Right cardiac atrium (tissue), 5 donors: ENCODE measurements at regions not wholly inside any gene's neighbourhood (a gene's known extent, or its start where the extent isn't known, plus 50 kb on each side); places are given as distances from the start of the nearest gene placed in this dataset.

Experiments used
- ATAC-seq, 2 donors: fragments of 200-7000 bp; cut with Tn5 transposase; one replicate each; pipeline versions ENCODE4 v1.8.0 to v1.9.1; 2020; ENCODE audit warnings: moderate library complexity in 2 of 2, mild to moderate bottlenecking in 1 of 2
- DNase-seq, 3 donors: peaks; one replicate each; pipeline ENCODE4 v3.0.0-alpha.2; 2020
- H3K27ac ChIP-seq: one replicate; pipeline ENCODE4 v1.5.1; 2013; ENCODE audit warnings: mild to moderate bottlenecking, low read length, control low read depth, moderate library complexity
- H3K27me3 ChIP-seq: one replicate; pipeline ENCODE4 v1.6.1; 2013; ENCODE audit not compliant: control insufficient read depth, insufficient read depth
- H3K4me1 ChIP-seq: one replicate; pipeline ENCODE4 v1.6.1; 2013; ENCODE audit warnings: low read length; ENCODE audit not compliant: control insufficient read depth, insufficient read depth
- H3K4me3 ChIP-seq: one replicate; pipeline ENCODE4 v1.5.1; 2013; ENCODE audit warnings: low read length, control low read depth
- H3K9me3 ChIP-seq: one replicate; pipeline ENCODE4 v1.6.1; 2013; ENCODE audit warnings: low read length; ENCODE audit not compliant: control insufficient read depth
- WGBS: extraction: QIAGEN DNeasy Blood & Tissue Kit; methylation state at CpG from one replicate; pipeline ENCODE4 v1.1.7; 2013; 5-methylcytosine and 5-hydroxymethylcytosine counted together
- intact Hi-C, 4 donors: fragments of 100-400 bp; cut with DNase I; formaldehyde crosslinking; loops; one replicate each; pipeline versions ENCODE4 v1.11.0 to v1.14.0; 2022 to 2023
- donor health status: healthy with polysubstance abuse.
- donor health status: DM: no; HTN: yes; CAD: no.
- donor health status: DM: no; HTN: no; CAD: no.
- donor health status: DM: no; HTN: yes; CAD: no; lungs with severe emphysema.
- donor health status: DM: yes; HTN: yes; CAD: no.

- WGBS, result 86% methylated on average over 7 of the region's 7 CpGs
- no peaks in the 10 kb centered on the region for H3K4me1 ChIP-seq
- no peak overlapping the region for H3K27ac ChIP-seq
- intact Hi-C loops, result no loop called here
- DNase-seq, result no peak
- no peaks in the 10 kb centered on the region for H3K9me3 ChIP-seq
- no peak overlapping the region for H3K4me3 ChIP-seq
- no peak for ATAC-seq
- no peaks in the 10 kb centered on the region for H3K27me3 ChIP-seq
These were observed 253.7 kb upstream of the PFKP start for GRCh38 chr10:2813693-2814092.

- no peaks in the 10 kb centered on the region for H3K4me1 ChIP-seq
- no peak overlapping the region for H3K27ac ChIP-seq
- H3K27me3 ChIP-seq, result no peaks in the 10 kb centered on the region
- H3K4me3 ChIP-seq, result no peak overlapping the region
- DNase-seq, result no peak
- WGBS, result 85% methylated on average over 8 of the region's 8 CpGs
- H3K9me3 ChIP-seq, result no peaks in the 10 kb centered on the region
- ATAC-seq, result no peak
- intact Hi-C loops, result no loop called here
These were observed 254.1 kb upstream of the PFKP start for GRCh38 chr10:2813286-2813685.

GRCh38 chr10:2812631-2813030 lies 254.7 kb upstream of the PFKP start:
- intact Hi-C loops, result no loop called here
- no peak for DNase-seq

GRCh38 chr10:2800178-2800577 lies 267.2 kb upstream of the PFKP start:
- Histone ChIP-seq H3K27ac (no peak overlapping the region), H3K27me3 (no peaks in the 10 kb centered on the region), H3K9me3 (no peaks in the 10 kb centered on the region), H3K4me3 (no peak overlapping the region), H3K4me1 (no peaks in the 10 kb centered on the region)
- no peak for DNase-seq
- ATAC-seq, result no peak
- intact Hi-C loops, result no loop called here
- WGBS, result 82% methylated on average over 5 of the region's 5 CpGs

More at GRCh38 chr10:2812631-2813030, 254.7 kb upstream of the PFKP start:
- no peaks in the 10 kb centered on the region for H3K27me3 ChIP-seq
- H3K4me3 ChIP-seq, result no peak overlapping the region
- H3K4me1 ChIP-seq, result no peaks in the 10 kb centered on the region
- no peak for ATAC-seq
- no peaks in the 10 kb centered on the region for H3K9me3 ChIP-seq
- 88% methylated on average over 3 of the region's 3 CpGs for WGBS
- no peak overlapping the region for H3K27ac ChIP-seq

- intact Hi-C loops, result no loop called here
- WGBS, result 45% methylated on average over 4 of the region's 4 CpGs
- no peak overlapping the region for H3K27ac ChIP-seq
- no peaks in the 10 kb centered on the region for H3K4me1 ChIP-seq
- ATAC-seq (no peak), DNase-seq (no peak)
- H3K9me3 ChIP-seq, result no peaks in the 10 kb centered on the region
- H3K4me3 ChIP-seq, result no peak overlapping the region
- H3K27me3 ChIP-seq, result no peaks in the 10 kb centered on the region
These were observed 268.9 kb upstream of the PFKP start for GRCh38 chr10:2798336-2799022.

GRCh38 chr10:2791774-2792443 lies 275.4 kb upstream of the PFKP start:
- intact Hi-C loops, result no loop called here
- 77% methylated on average over 3 of the region's 3 CpGs for WGBS
- no peak for ATAC-seq
- DNase-seq, result no peak
- H3K9me3 ChIP-seq, result no peaks in the 10 kb centered on the region
- H3K27ac ChIP-seq, result no peak overlapping the region
- no peaks in the 10 kb centered on the region for H3K4me1 ChIP-seq
- no peak overlapping the region for H3K4me3 ChIP-seq
- H3K27me3 ChIP-seq, result no peaks in the 10 kb centered on the region

- DNase-seq (no peak), ATAC-seq (no peak)
- WGBS, result 85% methylated on average over 15 of the region's 15 CpGs
- Histone ChIP-seq H3K27me3 (no peaks in the 10 kb centered on the region), H3K27ac (no peak overlapping the region), H3K4me3 (no peak overlapping the region), H3K4me1 (no peaks in the 10 kb centered on the region), H3K9me3 (no peaks in the 10 kb centered on the region)
- intact Hi-C loops, result no loop called here
These were observed 276.8 kb upstream of the PFKP start for GRCh38 chr10:2790396-2791188.

GRCh38 chr10:2786251-2786650 lies 281.1 kb upstream of the PFKP start:
- no peak for DNase-seq
- intact Hi-C loops, result no loop called here
- Histone ChIP-seq H3K9me3 (no peaks in the 10 kb centered on the region), H3K27me3 (no peaks in the 10 kb centered on the region), H3K27ac (no peak overlapping the region), H3K4me1 (no peaks in the 10 kb centered on the region), H3K4me3 (no peak overlapping the region)
- no peak for ATAC-seq
- 75% methylated on average over 5 of the region's 5 CpGs for WGBS

- no peak for DNase-seq
- Histone ChIP-seq H3K27ac (no peak overlapping the region), H3K4me3 (no peak overlapping the region), H3K27me3 (no peaks in the 10 kb centered on the region), H3K4me1 (no peaks in the 10 kb centered on the region), H3K9me3 (no peaks in the 10 kb centered on the region)
- intact Hi-C loops, result no loop called here
- 90% methylated on average over 7 of the region's 7 CpGs for WGBS
- no peak for ATAC-seq
These were observed 282.6 kb upstream of the PFKP start for GRCh38 chr10:2784766-2785165.

- DNase-seq (no peak), ATAC-seq (no peak)
- 68% methylated on average over 9 of the region's 9 CpGs for WGBS
- no peaks in the 10 kb centered on the region for H3K4me1 ChIP-seq
- H3K27ac ChIP-seq, result no peak overlapping the region
- no peaks in the 10 kb centered on the region for H3K9me3 ChIP-seq
- H3K27me3 ChIP-seq, result no peaks in the 10 kb centered on the region
- no peak overlapping the region for H3K4me3 ChIP-seq
- intact Hi-C loops, result no loop called here
These were observed 284.4 kb upstream of the PFKP start for GRCh38 chr10:2782950-2783349.

- no peak for ATAC-seq
- no peaks in the 10 kb centered on the region for H3K9me3 ChIP-seq
- intact Hi-C loops, result no loop called here
- H3K27me3 ChIP-seq, result no peaks in the 10 kb centered on the region
- H3K27ac ChIP-seq, result no peak overlapping the region
- no peak overlapping the region for H3K4me3 ChIP-seq
- 65% methylated on average over 3 of the region's 3 CpGs for WGBS
- no peaks in the 10 kb centered on the region for H3K4me1 ChIP-seq
- no peak for DNase-seq
These were observed 285.1 kb upstream of the PFKP start for GRCh38 chr10:2782265-2782664.
